GM12874 (cell line): ENCODE measurements at regions not wholly inside any gene's neighbourhood (a gene's known extent, or its start where the extent isn't known, plus 50 kb on each side); places are given as distances from the start of the nearest gene placed in this dataset.

Experiments
- TF ChIP-seq, protein P1 (sequence below): IDR thresholded peaks from 2 replicates; pipeline ENCODE4 v1.5.1; 2011; ENCODE audit warnings: low read depth, mild to moderate bottlenecking, control low read depth, low read length, moderate library complexity; ENCODE audit not compliant: insufficient read depth

DNA sequence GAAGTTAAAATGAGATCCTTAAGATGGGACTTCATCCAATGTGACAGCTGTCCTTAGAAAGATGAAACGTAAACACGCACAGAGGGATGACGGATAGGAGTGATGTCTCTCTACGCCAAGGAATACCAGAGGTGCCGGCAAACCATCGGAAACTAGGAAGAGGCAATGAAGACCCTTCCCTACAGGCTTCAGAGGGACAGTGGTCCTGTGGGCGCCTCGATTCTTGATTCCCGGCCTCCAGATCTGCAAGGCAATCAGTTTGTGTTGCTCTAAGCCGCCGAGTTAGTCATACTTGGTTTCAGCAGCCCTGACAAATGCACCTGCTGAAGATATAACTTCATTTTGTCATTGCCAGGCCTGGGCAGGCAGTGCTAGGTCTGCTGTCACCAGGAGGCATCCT is 1455.1 kb downstream of the TBC1D22A start:
- TF ChIP-seq, protein P1, sequence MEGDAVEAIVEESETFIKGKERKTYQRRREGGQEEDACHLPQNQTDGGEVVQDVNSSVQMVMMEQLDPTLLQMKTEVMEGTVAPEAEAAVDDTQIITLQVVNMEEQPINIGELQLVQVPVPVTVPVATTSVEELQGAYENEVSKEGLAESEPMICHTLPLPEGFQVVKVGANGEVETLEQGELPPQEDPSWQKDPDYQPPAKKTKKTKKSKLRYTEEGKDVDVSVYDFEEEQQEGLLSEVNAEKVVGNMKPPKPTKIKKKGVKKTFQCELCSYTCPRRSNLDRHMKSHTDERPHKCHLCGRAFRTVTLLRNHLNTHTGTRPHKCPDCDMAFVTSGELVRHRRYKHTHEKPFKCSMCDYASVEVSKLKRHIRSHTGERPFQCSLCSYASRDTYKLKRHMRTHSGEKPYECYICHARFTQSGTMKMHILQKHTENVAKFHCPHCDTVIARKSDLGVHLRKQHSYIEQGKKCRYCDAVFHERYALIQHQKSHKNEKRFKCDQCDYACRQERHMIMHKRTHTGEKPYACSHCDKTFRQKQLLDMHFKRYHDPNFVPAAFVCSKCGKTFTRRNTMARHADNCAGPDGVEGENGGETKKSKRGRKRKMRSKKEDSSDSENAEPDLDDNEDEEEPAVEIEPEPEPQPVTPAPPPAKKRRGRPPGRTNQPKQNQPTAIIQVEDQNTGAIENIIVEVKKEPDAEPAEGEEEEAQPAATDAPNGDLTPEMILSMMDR, result no peak

DNA sequence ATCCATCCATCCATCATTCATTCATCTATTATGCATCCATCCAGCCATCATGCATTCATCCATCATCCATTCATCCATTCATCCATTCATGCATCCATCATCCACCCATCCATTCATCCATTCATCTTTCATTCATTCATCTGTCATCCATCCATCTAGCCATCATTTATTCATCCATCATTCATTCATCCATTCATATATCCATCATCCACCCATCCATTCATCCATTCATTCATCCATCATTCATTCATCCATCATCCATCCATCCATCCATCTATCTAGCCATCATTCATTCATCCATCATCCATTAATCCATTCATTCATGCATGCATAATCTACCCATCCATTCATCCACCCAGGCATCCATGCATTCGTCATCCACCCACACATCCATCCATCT is 1450.3 kb downstream of the TBC1D22A start:
- TF ChIP-seq, protein P1, result no peak

DNA sequence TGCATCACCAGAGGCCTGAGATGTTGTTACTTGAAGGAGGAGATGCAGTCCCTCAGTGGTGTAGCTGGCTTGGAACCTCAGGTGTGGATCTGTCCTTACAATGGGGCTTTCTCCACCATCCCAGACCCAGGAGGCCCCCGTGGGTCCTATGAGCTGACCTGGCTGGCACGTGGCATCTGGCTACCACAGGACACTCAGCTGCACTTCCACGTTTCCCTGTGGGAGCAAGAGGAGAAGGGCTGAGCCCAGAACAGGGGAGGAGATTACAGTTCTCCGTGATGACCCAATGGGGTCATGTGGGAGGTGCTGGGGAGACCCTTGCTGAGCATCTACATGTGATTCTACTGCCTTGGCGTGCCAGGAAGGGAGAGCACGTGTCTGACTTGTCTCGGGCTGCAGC is 1448.4 kb downstream of the TBC1D22A start:
- TF ChIP-seq, protein P1, result no peak

DNA sequence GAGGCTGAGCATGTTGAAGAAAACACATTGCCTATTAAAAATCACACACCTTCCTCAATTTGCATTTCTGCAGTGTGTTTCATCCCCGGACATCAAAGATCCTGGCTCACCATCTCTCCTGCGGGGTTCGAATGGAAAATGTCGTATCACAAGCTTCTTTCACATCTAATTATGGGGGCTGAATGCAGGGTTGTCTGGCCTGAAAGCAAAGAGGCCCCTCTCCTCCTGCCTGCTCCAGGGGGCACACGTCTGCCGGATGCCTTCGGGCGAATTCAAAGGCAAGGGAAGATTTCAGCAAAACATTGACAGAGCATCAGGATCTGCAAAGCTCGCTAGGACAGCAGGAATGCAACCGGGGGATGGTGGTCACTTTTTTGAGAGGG is 1447.7 kb downstream of the TBC1D22A start:
- TF ChIP-seq, protein P1, result no peak

DNA sequence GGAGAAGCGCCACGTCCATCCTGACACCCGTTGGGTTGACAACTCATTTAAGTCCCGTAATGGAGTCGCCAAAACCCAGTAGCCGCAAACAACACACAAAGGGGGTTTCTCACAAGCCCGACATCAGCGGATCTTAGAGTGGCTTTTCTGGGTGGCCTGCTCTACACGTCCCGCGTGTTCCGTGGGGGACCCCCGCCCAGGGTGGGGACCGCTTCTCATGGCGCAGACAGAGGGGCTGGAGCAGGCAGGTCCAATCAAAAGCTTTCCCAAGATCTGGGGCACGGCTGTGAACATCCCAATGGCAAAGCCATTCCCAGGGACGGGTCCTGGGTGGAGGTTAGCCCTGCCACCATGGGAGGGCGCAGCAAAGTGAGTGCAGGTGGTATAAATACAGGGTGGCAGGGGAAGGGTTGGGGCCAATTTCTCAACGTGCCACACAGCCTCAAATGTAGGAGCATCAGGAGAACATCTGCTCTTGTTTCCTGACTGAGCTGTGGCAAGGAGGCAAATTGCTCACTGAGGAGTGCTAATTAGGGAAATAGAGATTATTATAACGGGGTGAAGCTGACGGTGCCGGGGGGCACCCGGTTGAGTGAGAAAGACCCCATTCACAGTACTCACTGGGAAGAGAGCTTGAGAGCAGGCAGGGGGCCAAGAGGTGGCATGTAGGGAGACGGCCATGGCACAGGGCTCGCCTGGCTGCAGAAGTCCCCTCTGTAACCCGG is 1447.2 kb downstream of the TBC1D22A start:
- TF ChIP-seq, protein P1, result no peak

DNA sequence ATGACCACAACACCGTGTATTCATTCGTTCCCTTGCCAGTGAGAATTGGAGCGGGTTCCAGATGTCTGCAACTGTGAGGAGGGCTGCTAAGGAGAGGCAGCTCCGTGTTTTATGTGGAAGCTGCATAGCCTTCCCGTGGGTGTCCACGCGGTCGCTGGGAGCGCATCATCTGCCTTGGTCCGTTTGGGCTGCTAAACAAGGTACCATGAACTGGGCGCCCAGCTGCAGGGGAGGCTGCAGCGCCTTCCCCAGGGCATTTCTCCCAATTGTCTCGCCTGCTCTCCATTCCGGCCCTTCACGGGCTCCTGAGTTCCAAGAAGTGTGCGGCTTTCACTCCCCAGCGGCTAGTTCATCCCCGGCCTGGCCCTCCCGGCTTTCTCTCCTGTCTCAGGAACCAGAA is 1446.4 kb downstream of the TBC1D22A start:
- TF ChIP-seq, protein P1, result no peak

DNA sequence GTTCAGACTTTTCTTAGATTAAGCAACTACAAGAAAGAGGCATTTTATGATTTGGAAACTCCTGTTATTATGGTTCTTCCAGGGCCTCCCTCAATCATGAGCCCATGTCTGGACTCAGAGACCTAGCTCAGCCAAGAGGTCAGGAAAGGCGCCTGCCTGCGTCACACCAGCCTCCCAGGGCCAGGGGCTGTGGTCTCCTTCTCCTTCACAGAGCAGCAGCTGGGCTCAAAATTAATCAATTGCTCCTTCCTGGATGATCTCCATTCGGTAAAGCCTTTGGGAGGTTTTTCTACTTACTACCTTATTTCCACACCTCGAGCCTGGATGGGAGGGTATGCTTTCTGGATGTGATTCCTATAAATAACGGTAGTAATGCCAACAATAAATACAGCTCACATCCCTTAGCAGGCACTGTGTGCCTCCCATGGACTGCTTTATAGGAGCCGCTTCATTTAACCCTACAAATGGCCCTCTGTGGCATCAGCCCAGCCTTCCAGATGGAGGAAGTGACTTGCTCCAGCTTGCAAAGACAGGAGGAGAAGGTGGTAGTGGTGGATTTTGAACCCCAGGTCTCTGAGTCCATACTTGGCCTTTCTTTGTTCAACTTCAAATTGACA is 1445.6 kb downstream of the TBC1D22A start:
- TF ChIP-seq, protein P1, result no peak
